ENCODE measurements at regions not wholly inside any gene's neighbourhood (a gene's known extent, or its start where the extent isn't known, plus 50 kb on each side); places are given as distances from the start of the nearest gene placed in this dataset.
"Not testable (repeated sequence)": the region's sequence is repeated elsewhere in the genome, so short reads cannot be mapped to it uniquely, and the experiment has no call there.

GRCh38 chr13:98075048-98075447 is 67.8 kb upstream of the FARP1 start:
- ATAC-seq = no peak
- no peak overlapping the region for H3K27ac Mint-ChIP-seq
- CTCF ChIA-PET = interaction anchor here (1.3 kb wide), 1 partner anchor 11 kb away, joined by 3 read pairs; no protein-coding TSS in a partner anchor
- DNase-seq = no peak
- H3K4me3 Mint-ChIP-seq = no peak overlapping the region
- peaks cover 9% of the 10 kb centered on the region for H3K27me3 Mint-ChIP-seq
- H3K9me3 Mint-ChIP-seq (ENCODE audit: low read depth) = no peaks in the 10 kb centered on the region
- no peaks in the 10 kb centered on the region for H3K4me1 Mint-ChIP-seq
- H3K36me3 Mint-ChIP-seq = no peaks in the 10 kb centered on the region

- H3K36me3 Mint-ChIP-seq; CTCF ChIA-PET; DNase-seq; H3K9me3 Mint-ChIP-seq (ENCODE audit: low read depth); H3K4me3 Mint-ChIP-seq; H3K27ac Mint-ChIP-seq; ATAC-seq; H3K27me3 Mint-ChIP-seq; H3K4me1 Mint-ChIP-seq: not testable (repeated sequence)
Measured at GRCh38 chr13:98076309-98076708, 66.6 kb upstream of the FARP1 start.

GRCh38 chr13:98080280-98080679 is 62.6 kb upstream of the FARP1 start:
- CTCF ChIA-PET = no interaction called here
- H3K4me1 Mint-ChIP-seq = no peaks in the 10 kb centered on the region
- no peak for DNase-seq
- H3K9me3 Mint-ChIP-seq (ENCODE audit: low read depth) = no peaks in the 10 kb centered on the region
- H3K27ac Mint-ChIP-seq = no peak overlapping the region
- peaks cover 5% of the 10 kb centered on the region for H3K27me3 Mint-ChIP-seq
- no peaks in the 10 kb centered on the region for H3K36me3 Mint-ChIP-seq
- H3K4me3 Mint-ChIP-seq = no peak overlapping the region
- no peak for ATAC-seq

GRCh38 chr13:98083507-98083906 is 59.4 kb upstream of the FARP1 start:
- no peak overlapping the region for H3K27ac Mint-ChIP-seq
- CTCF ChIA-PET = no interaction called here
- DNase-seq (no peak), ATAC-seq (no peak)
- no peaks in the 10 kb centered on the region for H3K4me1 Mint-ChIP-seq
- no peaks in the 10 kb centered on the region for H3K36me3 Mint-ChIP-seq
- no peaks in the 10 kb centered on the region for H3K9me3 Mint-ChIP-seq (ENCODE audit: low read depth)
- peaks cover 2% of the 10 kb centered on the region for H3K27me3 Mint-ChIP-seq
- no peak overlapping the region for H3K4me3 Mint-ChIP-seq

DNA sequence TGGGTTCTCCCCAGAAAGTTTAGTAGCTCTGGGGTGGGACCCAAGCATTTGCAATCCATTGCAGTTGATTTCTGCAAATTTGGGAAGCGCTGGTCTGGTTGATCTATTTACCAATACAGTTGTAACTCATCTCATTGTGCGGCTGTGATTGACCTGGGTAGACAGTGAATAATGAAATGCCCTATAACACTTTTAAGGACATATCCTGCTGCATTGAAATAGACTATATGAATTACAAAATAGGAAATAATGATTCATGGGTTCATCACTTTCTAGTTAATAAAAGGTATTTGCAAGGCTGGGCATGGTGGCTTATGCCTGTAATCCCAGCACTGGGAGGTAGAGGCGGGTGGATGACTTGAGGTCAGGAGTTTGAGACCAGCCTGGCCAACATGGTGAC is 59.0 kb upstream of the FARP1 start:
- Mint-ChIP-seq H3K27me3 (peaks cover under 1% of the 10 kb centered on the region), H3K4me3 (no peak overlapping the region), H3K4me1 (no peaks in the 10 kb centered on the region), H3K36me3 (no peaks in the 10 kb centered on the region), H3K9me3 (ENCODE audit: low read depth) (no peaks in the 10 kb centered on the region), H3K27ac (no peak overlapping the region)
- no peak for ATAC-seq
- CTCF ChIA-PET = no interaction called here
- no peak for DNase-seq

- H3K9me3 Mint-ChIP-seq (ENCODE audit: low read depth) = no peaks in the 10 kb centered on the region
- CTCF ChIA-PET = no interaction called here
- H3K36me3 Mint-ChIP-seq = no peaks in the 10 kb centered on the region
- ATAC-seq = no peak
- no peaks in the 10 kb centered on the region for H3K27me3 Mint-ChIP-seq
- no peak overlapping the region for H3K4me3 Mint-ChIP-seq
- H3K27ac Mint-ChIP-seq = no peak overlapping the region
- H3K4me1 Mint-ChIP-seq = no peaks in the 10 kb centered on the region
- DNase-seq = no peak
Measured at GRCh38 chr13:98089246-98089645, 53.6 kb upstream of the FARP1 start.

- CTCF ChIA-PET = no interaction called here
- no peak for ATAC-seq
- no peak overlapping the region for H3K27ac Mint-ChIP-seq
Measured at GRCh38 chr13:98092888-98093287, 50.0 kb upstream of the FARP1 start.

More at GRCh38 chr13:98092888-98093287, 50.0 kb upstream of the FARP1 start:
- Mint-ChIP-seq H3K36me3 (no peaks in the 10 kb centered on the region), H3K27me3 (no peaks in the 10 kb centered on the region), H3K4me1 (no peaks in the 10 kb centered on the region), H3K9me3 (ENCODE audit: low read depth) (no peaks in the 10 kb centered on the region), H3K4me3 (no peak overlapping the region)
- no peak for DNase-seq

Measured in activated CD8-positive, alpha-beta memory T cell treated with anti-CD3 and anti-CD28 coated beads, Interleukin-2, amount 10 ng/mL, durations not matched to agents 7 days and 5 days (primary cell).